ENCODE measurements at regions not wholly inside any gene's neighbourhood (a gene's known extent, or its start where the extent isn't known, plus 50 kb on each side); places are given as distances from the start of the nearest gene placed in this dataset.
A peak's percentile ranks its signal among the peaks of the same experiment; 100 is the strongest.

GRCh38 chr9:30201024-30201423 lies 2183.4 kb upstream of the ACO1 start:
- Histone ChIP-seq H3K4me3 (no peak overlapping the region), H3K4me2 (no peak overlapping the region), H3K4me1 (no peaks in the 10 kb centered on the region), H4K20me1 (ENCODE audit: low read depth) (no peaks in the 10 kb centered on the region), H3F3A (ENCODE audit: low read depth) (no peaks in the 10 kb centered on the region), H3K27me3 (no peaks in the 10 kb centered on the region), H3K27ac (no peak overlapping the region), H3K36me3 (no peaks in the 10 kb centered on the region), H2AFZ (replicated peaks) (no peak overlapping the region), H3K79me2 (ENCODE audit: low read depth) (no peaks in the 10 kb centered on the region), H3K9ac (no peak overlapping the region), H3K9me3 (ENCODE audit: low read depth) (no peaks in the 10 kb centered on the region)
- TF ChIP-seq EZH2 (IDR thresholded peaks at IDR 0.05) (no peak), CTCF (IDR thresholded peaks at IDR 0.05) (no peak), EZH2phosphoT487 (IDR thresholded peaks at IDR 0.05) (no peak)
- no peak for DNase-seq (ENCODE audit: low spot score)
- H3K4me1 Mint-ChIP-seq: no peaks in the 10 kb centered on the region
- no peaks in the 10 kb centered on the region for H3K27me3 Mint-ChIP-seq (ENCODE audit: insufficient read depth, low read depth)
- no peak overlapping the region for H3K27ac Mint-ChIP-seq
- no peak overlapping the region for H3K4me3 Mint-ChIP-seq
- H3K9me3 Mint-ChIP-seq: peaks cover 17% of the 10 kb centered on the region
- H3K36me3 Mint-ChIP-seq: no peaks in the 10 kb centered on the region

- no peaks in the 10 kb centered on the region for H3K4me1 ChIP-seq
- no peak overlapping the region for H3K27ac ChIP-seq
- Mint-ChIP-seq H3K27me3 (ENCODE audit: insufficient read depth, low read depth) (no peaks in the 10 kb centered on the region), H3K36me3 (no peaks in the 10 kb centered on the region), H3K27ac (no peak overlapping the region), H3K4me3 (no peak overlapping the region), H3K4me1 (no peaks in the 10 kb centered on the region), H3K9me3 (no peaks in the 10 kb centered on the region)
- H3F3A ChIP-seq (ENCODE audit: low read depth): no peaks in the 10 kb centered on the region
- H2AFZ ChIP-seq (replicated peaks): peak overlapping the region; percentile 67
- H3K9me3 ChIP-seq (ENCODE audit: low read depth): no peaks in the 10 kb centered on the region
- H4K20me1 ChIP-seq (ENCODE audit: low read depth): no peaks in the 10 kb centered on the region
- H3K4me3 ChIP-seq: no peak overlapping the region
- no peaks in the 10 kb centered on the region for H3K36me3 ChIP-seq
- no peak overlapping the region for H3K9ac ChIP-seq
- no peak for DNase-seq (ENCODE audit: low spot score)
- TF ChIP-seq EZH2 (IDR thresholded peaks at IDR 0.05) (no peak), EZH2phosphoT487 (IDR thresholded peaks at IDR 0.05) (no peak), CTCF (IDR thresholded peaks at IDR 0.05) (no peak)
- H3K4me2 ChIP-seq: no peak overlapping the region
- no peaks in the 10 kb centered on the region for H3K79me2 ChIP-seq (ENCODE audit: low read depth)
- no peaks in the 10 kb centered on the region for H3K27me3 ChIP-seq
Measured at GRCh38 chr9:30235068-30235467, 2149.4 kb upstream of the ACO1 start.

GRCh38 chr9:30235564-30235963 lies 2148.9 kb upstream of the ACO1 start:
- H3K27ac ChIP-seq: no peak overlapping the region
- H3K27me3 ChIP-seq: no peaks in the 10 kb centered on the region
- H3K9me3 ChIP-seq (ENCODE audit: low read depth): no peaks in the 10 kb centered on the region
- no peak overlapping the region for H3K4me2 ChIP-seq
- H2AFZ ChIP-seq (replicated peaks): no peak overlapping the region
- H3K27me3 Mint-ChIP-seq (ENCODE audit: insufficient read depth, low read depth): no peaks in the 10 kb centered on the region
- H3K9me3 Mint-ChIP-seq: no peaks in the 10 kb centered on the region
- no peak for DNase-seq (ENCODE audit: low spot score)
- no peak overlapping the region for H3K4me3 Mint-ChIP-seq
- no peaks in the 10 kb centered on the region for H3F3A ChIP-seq (ENCODE audit: low read depth)
- H4K20me1 ChIP-seq (ENCODE audit: low read depth): no peaks in the 10 kb centered on the region
- H3K36me3 ChIP-seq: no peaks in the 10 kb centered on the region
- no peak overlapping the region for H3K9ac ChIP-seq
- no peaks in the 10 kb centered on the region for H3K79me2 ChIP-seq (ENCODE audit: low read depth)
- H3K4me1 ChIP-seq: no peaks in the 10 kb centered on the region
- no peaks in the 10 kb centered on the region for H3K4me1 Mint-ChIP-seq
- H3K36me3 Mint-ChIP-seq: no peaks in the 10 kb centered on the region
- H3K4me3 ChIP-seq: no peak overlapping the region
- no peak for TF ChIP-seq EZH2 (IDR thresholded peaks at IDR 0.05)
- TF ChIP-seq CTCF (IDR thresholded peaks at IDR 0.05): no peak
- TF ChIP-seq EZH2phosphoT487 (IDR thresholded peaks at IDR 0.05): no peak
- H3K27ac Mint-ChIP-seq: no peak overlapping the region

- no peaks in the 10 kb centered on the region for H3K27me3 Mint-ChIP-seq (ENCODE audit: insufficient read depth, low read depth)
- H3K9ac ChIP-seq: no peak overlapping the region
- no peaks in the 10 kb centered on the region for H3K4me1 ChIP-seq
- no peaks in the 10 kb centered on the region for H3K36me3 ChIP-seq
- no peak overlapping the region for H3K27ac Mint-ChIP-seq
- no peak overlapping the region for H3K27ac ChIP-seq
- no peaks in the 10 kb centered on the region for H3F3A ChIP-seq (ENCODE audit: low read depth)
- DNase-seq (ENCODE audit: low spot score): no peak
- H2AFZ ChIP-seq (replicated peaks): no peak overlapping the region
- H3K36me3 Mint-ChIP-seq: no peaks in the 10 kb centered on the region
- H3K4me3 Mint-ChIP-seq: no peak overlapping the region
- no peaks in the 10 kb centered on the region for H3K79me2 ChIP-seq (ENCODE audit: low read depth)
- TF ChIP-seq EZH2phosphoT487 (IDR thresholded peaks at IDR 0.05) (no peak), CTCF (IDR thresholded peaks at IDR 0.05) (no peak), EZH2 (IDR thresholded peaks at IDR 0.05) (no peak)
- no peaks in the 10 kb centered on the region for H3K27me3 ChIP-seq
- no peaks in the 10 kb centered on the region for H3K9me3 Mint-ChIP-seq
- no peak overlapping the region for H3K4me3 ChIP-seq
- H3K4me1 Mint-ChIP-seq: no peaks in the 10 kb centered on the region
- no peaks in the 10 kb centered on the region for H4K20me1 ChIP-seq (ENCODE audit: low read depth)
- H3K4me2 ChIP-seq: no peak overlapping the region
- no peaks in the 10 kb centered on the region for H3K9me3 ChIP-seq (ENCODE audit: low read depth)
Measured at GRCh38 chr9:30239878-30240277, 2144.6 kb upstream of the ACO1 start.

Data from neural progenitor cell (in vitro differentiated cells).